ENCODE measurements at regions not wholly inside any gene's neighbourhood (a gene's known extent, or its start where the extent isn't known, plus 50 kb on each side); places are given as distances from the start of the nearest gene placed in this dataset.
A peak's percentile ranks its signal among the peaks of the same experiment; 100 is the strongest.

GRCh38 chr7:46170021-46170420, 248.9 kb upstream of the IGFBP3 start:
- DNase-seq (ENCODE audit: extremely low read depth, low read depth): no peak

DNA sequence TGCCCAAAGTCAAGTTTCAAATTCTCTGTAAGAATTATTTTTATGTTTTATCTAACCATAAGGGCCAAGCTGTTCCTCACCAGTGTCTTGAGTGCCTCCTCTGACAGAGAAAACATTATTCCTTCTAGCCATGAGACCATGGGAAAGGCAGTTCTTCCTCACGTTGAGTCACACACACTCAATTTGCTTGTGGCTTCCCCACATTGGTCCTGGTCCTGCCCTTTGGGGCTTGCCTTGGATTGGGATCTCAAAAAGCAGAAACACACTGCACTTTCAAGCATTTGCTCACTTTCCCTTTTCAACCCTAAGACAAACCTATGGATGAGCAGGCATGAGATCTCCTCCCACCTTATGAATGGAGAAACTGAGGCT, 248.3 kb upstream of the IGFBP3 start:
- DNase-seq (ENCODE audit: extremely low read depth, low read depth): no peak

GRCh38 chr7:46168671-46169383, 247.8 kb upstream of the IGFBP3 start:
- no peak for DNase-seq (ENCODE audit: extremely low read depth, low read depth)

GRCh38 chr7:46168231-46168630, 247.2 kb upstream of the IGFBP3 start:
- no peak for DNase-seq (ENCODE audit: extremely low read depth, low read depth)

GRCh38 chr7:46165276-46165675, 244.2 kb upstream of the IGFBP3 start:
- no peak for DNase-seq (ENCODE audit: extremely low read depth, low read depth)

- DNase-seq (ENCODE audit: extremely low read depth, low read depth): no peak
These were observed 243.6 kb upstream of the IGFBP3 start for GRCh38 chr7:46164629-46165028.

DNA sequence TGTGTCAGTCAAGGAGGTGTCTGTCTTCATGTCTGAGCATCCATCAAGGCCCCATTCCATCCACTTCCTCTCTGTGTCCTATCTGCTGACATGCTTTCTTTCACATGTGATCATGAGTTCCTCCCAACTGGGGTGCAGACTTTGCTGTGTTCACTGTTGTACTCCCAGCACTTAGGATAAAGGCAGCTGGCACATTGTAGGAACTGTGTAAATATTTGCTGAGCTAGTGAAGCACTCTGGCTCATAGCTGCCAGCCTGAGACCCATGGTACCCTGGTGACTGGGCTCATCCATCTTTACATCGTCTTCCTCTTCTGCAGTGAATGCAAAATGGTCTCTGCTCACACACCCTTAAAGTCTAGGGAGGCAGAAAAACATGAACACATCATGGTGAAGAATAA, 242.2 kb upstream of the IGFBP3 start:
- DNase-seq (ENCODE audit: extremely low read depth, low read depth): no peak

DNA sequence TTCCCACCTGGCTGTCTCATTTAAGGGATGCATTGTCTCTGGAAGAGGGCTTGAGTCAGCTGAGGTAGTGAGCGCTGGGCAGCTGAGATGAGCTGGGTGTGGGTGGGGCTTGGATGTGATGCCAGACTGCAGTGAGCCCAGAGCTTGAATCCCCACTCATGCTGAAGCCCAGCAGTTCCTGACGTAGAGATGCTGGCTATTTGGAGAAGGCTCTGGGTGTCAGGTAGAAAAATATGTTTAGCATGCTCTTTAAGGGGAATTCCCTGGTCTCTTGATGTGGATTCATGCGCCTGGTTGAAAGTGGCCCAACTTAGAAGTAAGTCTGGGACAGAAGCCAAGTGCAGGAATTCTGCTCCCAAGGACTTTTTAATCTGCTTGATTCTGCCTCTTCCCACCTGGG, 241.5 kb upstream of the IGFBP3 start:
- DNase-seq (ENCODE audit: extremely low read depth, low read depth): no peak

DNA sequence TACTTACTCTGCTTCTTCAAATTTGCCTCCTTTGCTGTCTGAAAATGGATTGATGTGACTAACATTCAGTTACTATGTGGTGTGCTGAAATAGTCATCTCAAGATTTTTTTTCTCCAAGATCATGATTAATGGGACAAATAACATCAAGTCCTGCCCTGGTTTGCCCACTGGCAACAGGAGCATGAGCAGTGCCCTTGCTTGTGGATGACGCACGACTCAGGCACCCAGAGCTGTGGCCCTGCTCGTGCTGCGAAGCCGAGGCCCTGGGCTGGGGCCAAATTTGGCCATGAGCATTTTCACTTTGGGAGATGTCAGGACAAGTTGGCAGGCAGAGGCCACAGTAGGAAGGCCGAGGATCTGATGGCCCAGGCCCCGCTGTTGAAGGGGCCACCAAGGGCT, 239.8 kb upstream of the IGFBP3 start:
- no peak for DNase-seq (ENCODE audit: extremely low read depth, low read depth)

GRCh38 chr7:46157931-46158330, 236.9 kb upstream of the IGFBP3 start:
- no peak for DNase-seq (ENCODE audit: extremely low read depth, low read depth)

DNA sequence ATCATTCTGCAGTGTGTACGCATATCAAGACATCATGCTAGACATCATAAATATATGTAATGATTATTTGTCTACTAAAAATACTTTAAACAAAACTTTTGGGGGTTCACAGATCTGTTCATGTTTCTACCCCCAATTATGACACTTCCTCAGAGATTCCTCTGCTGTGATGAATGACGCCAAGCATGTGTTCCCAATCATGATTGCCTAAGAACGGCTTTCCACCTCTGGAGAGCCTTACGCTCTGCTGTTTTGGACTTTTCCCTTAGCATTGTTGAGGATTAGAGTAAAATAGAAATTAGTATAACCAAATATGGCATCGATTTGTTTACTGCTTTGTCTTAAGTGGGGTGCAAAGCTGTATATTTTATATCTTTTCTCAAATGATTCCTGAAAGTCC, 236.3 kb upstream of the IGFBP3 start:
- DNase-seq (ENCODE audit: extremely low read depth, low read depth): no peak

- DNase-seq (ENCODE audit: extremely low read depth, low read depth): no peak
These were observed 235.8 kb upstream of the IGFBP3 start for GRCh38 chr7:46156853-46157252.

- DNase-seq (ENCODE audit: extremely low read depth, low read depth): no peak
These were observed 235.0 kb upstream of the IGFBP3 start for GRCh38 chr7:46156086-46156485.

GRCh38 chr7:46155367-46155766, 234.3 kb upstream of the IGFBP3 start:
- DNase-seq (ENCODE audit: extremely low read depth, low read depth): no peak

- no peak for DNase-seq (ENCODE audit: extremely low read depth, low read depth)
These were observed 233.1 kb upstream of the IGFBP3 start for GRCh38 chr7:46153951-46154787.

DNA sequence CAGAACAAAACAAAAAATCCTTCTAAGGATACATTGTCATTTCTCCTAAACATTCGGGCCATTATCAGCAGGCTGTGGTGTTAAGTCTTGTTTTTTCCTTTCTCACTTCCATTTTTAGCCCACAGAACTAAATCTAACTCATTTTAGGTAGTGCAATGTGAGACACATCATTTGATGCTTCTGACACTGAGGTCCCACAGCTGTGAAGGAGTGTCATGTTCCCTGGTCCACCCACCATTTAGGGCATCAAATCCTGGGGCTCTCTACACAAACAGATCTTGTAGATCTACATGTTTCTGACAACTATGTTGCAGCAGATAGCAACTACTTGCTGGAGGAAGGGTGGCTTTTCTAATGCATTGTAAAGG, 232.5 kb upstream of the IGFBP3 start:
- no peak for DNase-seq (ENCODE audit: extremely low read depth, low read depth)

DNA sequence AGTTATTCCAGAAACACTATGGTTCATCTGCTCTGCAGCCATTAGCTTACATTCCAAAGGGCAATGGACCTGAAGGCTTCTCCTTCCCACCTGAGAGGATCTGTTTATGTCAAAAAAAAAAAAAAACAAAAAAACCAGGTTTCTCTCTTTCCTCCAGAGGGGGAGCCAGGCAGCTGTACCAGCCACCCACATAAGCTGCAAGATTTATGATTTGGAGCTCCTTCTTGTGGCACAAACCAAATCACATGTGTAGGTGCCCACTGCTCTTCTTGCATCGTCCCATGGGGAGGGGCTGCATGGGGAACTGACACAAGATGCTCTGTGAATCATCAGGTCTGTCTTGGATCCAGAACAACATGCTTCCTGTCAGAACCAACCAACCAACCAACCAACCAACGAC, 231.6 kb upstream of the IGFBP3 start:
- DNase-seq (ENCODE audit: extremely low read depth, low read depth): no peak

DNA sequence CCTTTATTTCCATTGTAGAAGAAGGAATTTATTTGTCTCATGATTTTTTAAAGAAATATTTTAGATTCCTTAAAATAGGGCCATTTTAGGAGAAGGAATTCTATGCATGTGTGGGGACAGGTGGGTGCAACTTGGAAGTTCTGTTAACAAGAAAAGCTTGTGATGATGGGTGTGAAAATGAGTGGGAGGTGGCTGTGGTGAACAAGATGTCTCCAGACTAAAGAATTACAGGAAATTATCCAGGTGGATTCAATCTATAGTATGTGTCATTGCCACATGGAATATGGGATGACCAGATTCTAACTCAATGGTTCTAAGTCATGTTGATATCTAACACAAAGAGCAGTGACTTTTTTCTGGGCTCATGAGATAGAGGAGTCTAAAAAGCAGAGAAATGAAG, 229.6 kb upstream of the IGFBP3 start:
- no peak for DNase-seq (ENCODE audit: extremely low read depth, low read depth)

DNA sequence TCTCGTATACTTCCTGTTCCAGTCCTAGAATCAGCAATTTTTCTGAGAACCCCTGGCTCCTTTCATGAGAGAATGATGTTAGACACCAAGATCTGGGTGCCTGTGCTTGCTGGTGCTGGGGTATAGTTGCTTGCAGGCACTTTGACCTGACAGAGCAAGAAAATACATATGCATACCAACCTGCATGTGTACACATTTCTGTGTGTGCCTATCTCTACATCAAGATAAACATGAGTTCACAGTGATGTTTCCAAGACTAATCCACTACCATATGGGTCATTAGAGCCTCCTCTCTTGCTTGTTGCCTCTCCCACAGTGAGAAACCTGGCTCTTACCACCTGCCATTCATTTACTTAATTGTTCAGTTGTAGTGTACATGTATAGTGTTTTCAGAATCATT, 229.1 kb upstream of the IGFBP3 start:
- no peak for DNase-seq (ENCODE audit: extremely low read depth, low read depth)

DNA sequence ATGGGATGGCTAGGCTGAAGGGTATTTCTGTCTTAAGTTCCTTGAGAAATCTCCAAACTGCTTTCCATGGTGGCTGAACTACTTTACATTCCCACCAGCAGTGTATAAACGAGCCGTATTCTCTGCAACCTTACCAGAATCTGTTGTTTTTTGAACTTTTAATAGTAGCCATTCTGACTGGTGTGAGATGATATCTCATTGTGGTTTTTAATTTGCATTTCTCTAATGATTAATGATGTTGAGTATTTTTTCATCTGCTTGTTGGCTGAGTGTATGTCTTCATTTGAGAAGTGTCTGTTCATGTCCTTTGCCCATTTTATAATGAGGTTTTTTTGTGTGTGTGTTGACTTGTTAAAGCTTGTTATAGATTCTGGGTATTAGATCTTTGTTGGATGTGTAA, 226.8 kb upstream of the IGFBP3 start:
- DNase-seq (ENCODE audit: extremely low read depth, low read depth): no peak

DNA sequence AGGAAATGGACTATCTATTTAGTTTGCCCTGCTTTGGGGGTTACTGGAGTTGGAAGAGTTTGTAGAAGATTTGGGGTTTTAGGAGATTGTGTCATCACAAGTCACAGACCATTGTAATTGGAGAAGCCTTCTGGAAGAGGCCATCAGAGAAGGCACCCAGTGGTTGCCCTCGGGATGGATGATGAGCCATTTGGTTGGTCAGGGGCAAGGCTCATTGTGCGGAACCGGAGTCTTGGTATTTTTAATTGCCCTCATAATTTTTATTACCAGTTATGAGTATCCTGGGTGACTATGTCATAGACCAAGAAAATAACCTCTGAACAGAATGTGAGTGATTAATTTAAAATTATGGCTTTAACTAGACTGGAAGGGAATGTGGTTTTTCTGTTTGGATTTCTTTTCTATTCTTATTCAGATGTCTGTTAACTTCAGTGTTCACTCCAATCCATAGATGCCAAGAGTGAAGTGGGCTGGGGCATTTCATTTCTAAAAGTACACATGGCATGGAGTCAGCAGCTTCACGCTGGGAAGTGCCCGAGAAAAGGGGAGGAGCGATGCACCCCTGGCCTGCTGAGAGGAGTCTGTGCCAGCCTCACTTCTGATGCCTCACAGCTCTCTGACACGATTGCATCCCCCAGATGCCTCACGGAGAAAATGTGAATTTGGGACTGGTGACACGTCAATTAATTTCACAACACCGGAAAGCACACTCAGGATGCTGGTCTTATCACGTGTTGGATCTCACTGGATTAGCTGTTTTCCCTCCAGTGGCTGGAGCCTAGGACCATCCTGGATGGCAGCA, 225.6 kb upstream of the IGFBP3 start:
- DNase-seq (ENCODE audit: extremely low read depth, low read depth): no peak

GRCh38 chr7:46145412-46145811, 224.3 kb upstream of the IGFBP3 start:
- DNase-seq (ENCODE audit: extremely low read depth, low read depth): peak; percentile 73

All from NCI-H460 (cell line).